RWPE2 (cell line): ENCODE measurements at regions not wholly inside any gene's neighbourhood (a gene's known extent, or its start where the extent isn't known, plus 50 kb on each side); places are given as distances from the start of the nearest gene placed in this dataset.

Source experiments
- ATAC-seq: fragments of 200-7000 bp; cut with Tn5 transposase; 3 replicates; pipeline ENCODE4 v1.9.1; 2021; ENCODE audit warnings: low read depth
- DNase-seq: peaks from one replicate; pipeline ENCODE4 v3.0.0-alpha.2; 2020; ENCODE audit warnings: low spot score
- H3K27ac ChIP-seq: fragments of 450-650 bp; 2 replicates; pipeline ENCODE4 v1.5.1; 2017; ENCODE audit warnings: mild to moderate bottlenecking; ENCODE audit not compliant: poor library complexity, severe bottlenecking
- H3K27me3 ChIP-seq: fragments of 250-450 bp; sonication (Bioruptor Pico); 2 replicates; pipeline ENCODE4 v1.5.1; 2021; ENCODE audit warnings: mild to moderate bottlenecking, moderate library complexity; ENCODE audit not compliant: insufficient read depth, poor library complexity, severe bottlenecking
- H3K36me3 ChIP-seq: fragments of 250-450 bp; sonication (Bioruptor Pico); 2 replicates; pipeline ENCODE4 v1.5.1; 2020; ENCODE audit warnings: low read depth, mild to moderate bottlenecking, moderate library complexity
- H3K4me1 ChIP-seq: fragments of 250-450 bp; sonication (Bioruptor Pico); 2 replicates; pipeline ENCODE4 v1.5.1; 2021; ENCODE audit warnings: mild to moderate bottlenecking, moderate library complexity; ENCODE audit not compliant: insufficient read depth, poor library complexity, severe bottlenecking
- H3K4me3 ChIP-seq: fragments of 250-450 bp; sonication (Bioruptor Pico); 2 replicates; pipeline ENCODE4 v1.5.1; 2021; ENCODE audit warnings: mild to moderate bottlenecking, moderate library complexity; ENCODE audit not compliant: severe bottlenecking
- H3K9me3 ChIP-seq: fragments of 250-450 bp; sonication (Bioruptor Pico); 2 replicates; pipeline ENCODE4 v1.5.1; 2021; ENCODE audit warnings: mild to moderate bottlenecking, moderate library complexity; ENCODE audit not compliant: severe bottlenecking
- TF ChIP-seq, protein P1 (sequence below): fragments of 450-650 bp; IDR thresholded peaks from one replicate; pipeline ENCODE4 v1.5.1; 2017; ENCODE audit warnings: mild to moderate bottlenecking, moderate library complexity; ENCODE audit not compliant: poor library complexity, severe bottlenecking

GRCh38 chr3:152891678-152892077, 56.7 kb downstream of the P2RY1 start:
- Histone ChIP-seq H3K36me3 (no peaks in the 10 kb centered on the region), H3K9me3 (no peaks in the 10 kb centered on the region), H3K4me3 (no peak overlapping the region), H3K27me3 (no peaks in the 10 kb centered on the region), H3K27ac (no peak overlapping the region), H3K4me1 (no peaks in the 10 kb centered on the region)
- ATAC-seq = no peak
- DNase-seq = no peak
- TF ChIP-seq, protein P1, sequence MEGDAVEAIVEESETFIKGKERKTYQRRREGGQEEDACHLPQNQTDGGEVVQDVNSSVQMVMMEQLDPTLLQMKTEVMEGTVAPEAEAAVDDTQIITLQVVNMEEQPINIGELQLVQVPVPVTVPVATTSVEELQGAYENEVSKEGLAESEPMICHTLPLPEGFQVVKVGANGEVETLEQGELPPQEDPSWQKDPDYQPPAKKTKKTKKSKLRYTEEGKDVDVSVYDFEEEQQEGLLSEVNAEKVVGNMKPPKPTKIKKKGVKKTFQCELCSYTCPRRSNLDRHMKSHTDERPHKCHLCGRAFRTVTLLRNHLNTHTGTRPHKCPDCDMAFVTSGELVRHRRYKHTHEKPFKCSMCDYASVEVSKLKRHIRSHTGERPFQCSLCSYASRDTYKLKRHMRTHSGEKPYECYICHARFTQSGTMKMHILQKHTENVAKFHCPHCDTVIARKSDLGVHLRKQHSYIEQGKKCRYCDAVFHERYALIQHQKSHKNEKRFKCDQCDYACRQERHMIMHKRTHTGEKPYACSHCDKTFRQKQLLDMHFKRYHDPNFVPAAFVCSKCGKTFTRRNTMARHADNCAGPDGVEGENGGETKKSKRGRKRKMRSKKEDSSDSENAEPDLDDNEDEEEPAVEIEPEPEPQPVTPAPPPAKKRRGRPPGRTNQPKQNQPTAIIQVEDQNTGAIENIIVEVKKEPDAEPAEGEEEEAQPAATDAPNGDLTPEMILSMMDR = no peak

- DNase-seq = no peak
- TF ChIP-seq, protein P1 = no peak
These were observed 57.5 kb downstream of the P2RY1 start for GRCh38 chr3:152892446-152892845.

GRCh38 chr3:152893647-152894046, 58.7 kb downstream of the P2RY1 start:
- H3K36me3 ChIP-seq = no peaks in the 10 kb centered on the region
- ATAC-seq = no peak
- no peaks in the 10 kb centered on the region for H3K27me3 ChIP-seq
- TF ChIP-seq, protein P1 = no peak
- DNase-seq = no peak
- H3K4me3 ChIP-seq = no peak overlapping the region
- no peaks in the 10 kb centered on the region for H3K9me3 ChIP-seq
- H3K4me1 ChIP-seq = no peaks in the 10 kb centered on the region
- no peak overlapping the region for H3K27ac ChIP-seq

More at GRCh38 chr3:152892446-152892845, 57.5 kb downstream of the P2RY1 start:
- no peaks in the 10 kb centered on the region for H3K9me3 ChIP-seq
- H3K27ac ChIP-seq = no peak overlapping the region
- no peak overlapping the region for H3K4me3 ChIP-seq
- no peak for ATAC-seq
- no peaks in the 10 kb centered on the region for H3K4me1 ChIP-seq
- no peaks in the 10 kb centered on the region for H3K36me3 ChIP-seq
- no peaks in the 10 kb centered on the region for H3K27me3 ChIP-seq

GRCh38 chr3:152899306-152899705, 64.4 kb downstream of the P2RY1 start:
- H3K9me3 ChIP-seq = no peaks in the 10 kb centered on the region
- H3K4me1 ChIP-seq = no peaks in the 10 kb centered on the region
- TF ChIP-seq, protein P1 = no peak
- no peaks in the 10 kb centered on the region for H3K36me3 ChIP-seq
- H3K27me3 ChIP-seq = no peaks in the 10 kb centered on the region
- DNase-seq (no peak), ATAC-seq (no peak)
- H3K27ac ChIP-seq = no peak overlapping the region
- H3K4me3 ChIP-seq = no peak overlapping the region

- no peak overlapping the region for H3K27ac ChIP-seq
- H3K36me3 ChIP-seq = no peaks in the 10 kb centered on the region
- H3K4me1 ChIP-seq = no peaks in the 10 kb centered on the region
- no peak overlapping the region for H3K4me3 ChIP-seq
- TF ChIP-seq, protein P1 = no peak
- no peaks in the 10 kb centered on the region for H3K27me3 ChIP-seq
- no peak for DNase-seq
- ATAC-seq = no peak
- H3K9me3 ChIP-seq = no peaks in the 10 kb centered on the region
These were observed 67.3 kb downstream of the P2RY1 start for GRCh38 chr3:152902141-152902669.
